ENCODE measurements at regions not wholly inside any gene's neighbourhood (a gene's known extent, or its start where the extent isn't known, plus 50 kb on each side); places are given as distances from the start of the nearest gene placed in this dataset.
A peak's percentile ranks its signal among the peaks of the same experiment; 100 is the strongest.

DNA sequence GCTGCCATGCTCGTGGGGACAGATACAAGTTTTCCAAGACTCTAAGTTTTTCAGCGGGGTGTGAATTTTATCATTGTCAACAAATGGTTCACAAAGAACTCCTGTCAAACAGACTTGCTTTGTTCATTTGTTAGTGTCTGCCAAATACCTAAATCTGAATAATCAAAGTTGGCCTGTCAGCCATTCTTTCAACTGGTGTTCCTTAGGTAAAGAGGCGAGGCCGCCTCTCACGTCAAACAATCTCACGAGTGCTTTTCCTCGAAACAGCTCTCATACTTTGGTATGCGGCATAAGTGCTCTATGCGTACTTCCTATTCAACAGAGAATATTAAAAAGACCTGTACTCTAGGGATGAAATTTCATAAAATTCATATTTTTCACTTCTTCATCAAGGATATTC lies 51.4 kb upstream of the KANK4 start:
- no peak for DNase-seq

DNA sequence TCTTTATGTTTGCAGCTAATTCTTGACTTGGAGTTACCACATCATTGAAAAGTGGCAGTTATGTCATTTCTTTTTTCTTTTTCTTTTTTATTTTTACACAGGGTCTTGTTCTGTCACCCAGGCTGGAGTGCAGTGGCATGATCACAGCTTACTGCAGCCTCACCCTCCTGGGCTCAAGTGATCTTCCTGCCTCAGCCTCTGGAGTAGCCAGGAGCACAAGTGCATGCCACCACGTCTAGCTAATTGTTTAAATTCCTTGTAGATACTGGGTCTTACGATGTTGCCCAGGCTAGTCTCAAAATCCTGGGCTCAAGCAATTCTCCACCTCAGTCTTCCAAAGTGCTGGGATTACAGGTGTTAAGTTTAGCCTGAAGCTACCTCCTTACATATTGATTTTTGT lies 52.1 kb upstream of the KANK4 start:
- DNase-seq, result no peak

GRCh38 chr1:62373221-62373620 lies 54.0 kb upstream of the KANK4 start:
- DNase-seq, result no peak

DNA sequence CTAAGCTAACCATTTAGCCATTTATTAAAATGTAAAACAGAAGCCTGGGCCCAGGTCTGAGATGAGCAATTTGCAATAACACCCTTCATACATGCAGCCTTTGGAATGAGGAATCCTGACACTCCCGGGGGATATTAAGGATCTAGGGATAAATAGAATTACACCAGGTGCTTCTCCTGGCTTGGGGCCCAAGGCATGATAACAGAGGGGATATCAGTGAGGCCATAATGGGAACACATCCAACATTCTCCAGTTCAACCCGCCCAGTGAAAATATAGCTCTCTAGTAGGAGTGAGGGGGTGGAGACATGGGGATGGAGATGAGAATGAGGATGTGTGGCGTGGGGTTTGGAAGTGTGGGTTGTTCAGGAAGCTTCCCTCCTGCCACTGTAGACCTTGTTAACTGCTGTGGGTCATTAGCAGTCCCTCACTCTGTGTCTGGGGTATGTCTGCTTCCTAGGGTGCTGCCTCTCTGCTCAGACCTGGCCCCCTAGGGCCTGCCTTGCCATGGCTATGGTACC lies 57.9 kb upstream of the KANK4 start:
- DNase-seq, result peak; percentile 76

DNA sequence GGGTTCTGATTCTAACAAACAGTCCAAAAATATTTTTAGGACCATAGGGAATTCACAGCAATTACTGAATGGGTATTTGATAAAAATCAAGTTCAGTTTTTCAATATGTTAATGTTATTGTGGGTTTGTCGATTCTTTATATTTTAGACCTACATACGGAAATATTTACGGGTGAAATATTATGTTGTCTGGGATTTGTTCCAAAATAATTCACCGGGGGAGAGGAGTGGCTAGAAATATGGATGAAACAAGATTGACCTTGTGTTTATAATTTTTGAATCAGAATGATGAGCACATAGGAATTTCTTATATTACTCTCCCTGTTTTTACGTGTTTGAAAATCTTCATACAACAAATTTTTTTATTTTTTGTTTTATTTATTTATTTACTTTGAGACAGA lies 56.7 kb upstream of the USP1 start:
- DNase-seq, result no peak

GRCh38 chr1:62381831-62382657 lies 54.8 kb upstream of the USP1 start:
- DNase-seq, result no peak

- DNase-seq, result no peak
These were observed 54.2 kb upstream of the USP1 start for GRCh38 chr1:62382658-62382955.

- peak; percentile 96 for DNase-seq
These were observed 52.4 kb upstream of the USP1 start for GRCh38 chr1:62384276-62385005.

GRCh38 chr1:62385923-62386322 lies 50.9 kb upstream of the USP1 start:
- DNase-seq, result no peak

GRCh38 chr1:62386351-62387121 lies 50.3 kb upstream of the USP1 start:
- no peak for DNase-seq
